ENCODE measurements at regions not wholly inside any gene's neighbourhood (a gene's known extent, or its start where the extent isn't known, plus 50 kb on each side); places are given as distances from the start of the nearest gene placed in this dataset.
"Not testable (repeated sequence)": the region's sequence is repeated elsewhere in the genome, so short reads cannot be mapped to it uniquely, and the experiment has no call there.

- TF ChIP-seq CTCF, POLR2A (IDR thresholded peaks at IDR 0.05): not testable (repeated sequence)
These were observed 62.7 kb upstream of the KRAS start for GRCh38 chr12:25313266-25313990.
